Right lobe of liver (tissue), 6 donors: ENCODE measurements at regions not wholly inside any gene's neighbourhood (a gene's known extent, or its start where the extent isn't known, plus 50 kb on each side); places are given as distances from the start of the nearest gene placed in this dataset.

Experiments used
- ATAC-seq, 4 donors: fragments of 200-7000 bp; cut with Tn5 transposase; one replicate each; pipeline ENCODE4 v1.9.1; 2020; ENCODE audit warnings: mild to moderate bottlenecking in 4 of 4, moderate library complexity in 4 of 4
- DNase-seq, 3 donors: peaks; one replicate each; pipeline ENCODE4 v3.0.0-alpha.2; 2020
- H3K27ac ChIP-seq, 3 donors: fragments of 200-600 bp; one replicate each; pipeline ENCODE4 v1.8.0; 2022
- H3K27me3 ChIP-seq, 2 donors: fragments of 200-600 bp; one replicate each; pipeline ENCODE4 v1.8.0; 2022
- H3K36me3 ChIP-seq, 4 donors: fragments of 200-600 bp; sonication (generic) in 1 of 4; one replicate each; pipeline versions ENCODE4 v1.5.1 to v1.8.0; 2017 to 2022; ENCODE audit warnings: control low read depth in 1 of 4
- H3K4me1 ChIP-seq, 4 donors: fragments of 200-600 bp; sonication (generic) in 1 of 4; one replicate each; pipeline versions ENCODE4 v1.5.1 to v1.8.0; 2017 to 2022; ENCODE audit warnings: control low read depth in 1 of 4
- H3K4me3 ChIP-seq, 3 donors: fragments of 200-600 bp; one replicate each; pipeline ENCODE4 v1.8.0; 2022
- H3K9me3 ChIP-seq, 4 donors: fragments of 200-600 bp; sonication (generic) in 1 of 4; one replicate each; pipeline versions ENCODE4 v1.5.1 to v1.8.0; 2017 to 2022; ENCODE audit warnings: control low read depth in 1 of 4
- POLR2A ChIP-seq: fragments of 450-650 bp; IDR thresholded peaks from one replicate; pipeline ENCODE4 v1.6.1; 2017; ENCODE audit warnings: antibody characterized with exemption, mild to moderate bottlenecking
- WGBS: methylation state at CpG from one replicate; pipeline ENCODE4 v1.1.6; 2018; ENCODE audit warnings: low coverage, low lambda C conversion rate; ENCODE audit not compliant: insufficient coverage; ENCODE audit errors: missing lambda C conversion rate; 5-methylcytosine and 5-hydroxymethylcytosine counted together
- intact Hi-C, 2 donors: fragments of 100-400 bp; cut with DNase I; formaldehyde crosslinking; loops; one replicate each; pipeline versions ENCODE4 v1.11.2 to v1.14.1; 2022
- TF ChIP-seq, protein P1 (sequence below), 4 donors: fragments of 200-600 bp in 3 of 4; fragments of 450-650 bp in 1 of 4; IDR thresholded peaks; one replicate each; pipeline versions ENCODE4 v1.5.1 to v1.8.0; 2016 to 2022; ENCODE audit warnings: antibody characterized with exemption in 4 of 4, mild to moderate bottlenecking in 2 of 4
- donor health status: DM: no; HTN: yes; CAD: no.
- donor health status: DM: no; HTN: no; CAD: no.
- donor health status: DM: no; HTN: no; CAD: no.
- donor health status: DM: no; HTN: yes; CAD: no.
- donor health status: DM: no; HTN: yes; CAD: no.

DNA sequence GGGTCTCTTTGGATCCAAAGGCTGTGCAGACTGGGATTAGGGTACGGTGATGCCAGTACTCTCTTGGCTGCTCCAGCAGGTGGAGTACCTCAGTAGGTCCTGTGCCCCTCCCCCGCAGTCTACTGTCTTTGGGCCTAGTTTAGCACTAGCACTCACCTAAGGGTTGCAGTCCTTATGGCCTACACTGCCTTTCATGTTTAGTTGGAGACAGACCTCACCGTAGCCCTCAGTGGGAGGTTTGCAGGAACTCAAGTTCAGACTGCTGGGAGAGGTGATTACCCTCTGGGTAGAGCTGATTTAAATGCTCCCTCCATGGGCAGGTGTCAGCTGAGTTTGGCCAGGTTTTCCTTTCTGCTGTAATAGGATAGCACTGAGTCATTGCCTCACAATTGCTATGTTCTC, 210.8 kb upstream of the TMEM196 start:
- no peaks in the 10 kb centered on the region for H3K4me1 ChIP-seq
- intact Hi-C loops: no loop called here
- ATAC-seq: no peak
- H3K9me3 ChIP-seq: no peaks in the 10 kb centered on the region
- H3K36me3 ChIP-seq: no peaks in the 10 kb centered on the region
- DNase-seq: no peak
- TF ChIP-seq, protein P1, sequence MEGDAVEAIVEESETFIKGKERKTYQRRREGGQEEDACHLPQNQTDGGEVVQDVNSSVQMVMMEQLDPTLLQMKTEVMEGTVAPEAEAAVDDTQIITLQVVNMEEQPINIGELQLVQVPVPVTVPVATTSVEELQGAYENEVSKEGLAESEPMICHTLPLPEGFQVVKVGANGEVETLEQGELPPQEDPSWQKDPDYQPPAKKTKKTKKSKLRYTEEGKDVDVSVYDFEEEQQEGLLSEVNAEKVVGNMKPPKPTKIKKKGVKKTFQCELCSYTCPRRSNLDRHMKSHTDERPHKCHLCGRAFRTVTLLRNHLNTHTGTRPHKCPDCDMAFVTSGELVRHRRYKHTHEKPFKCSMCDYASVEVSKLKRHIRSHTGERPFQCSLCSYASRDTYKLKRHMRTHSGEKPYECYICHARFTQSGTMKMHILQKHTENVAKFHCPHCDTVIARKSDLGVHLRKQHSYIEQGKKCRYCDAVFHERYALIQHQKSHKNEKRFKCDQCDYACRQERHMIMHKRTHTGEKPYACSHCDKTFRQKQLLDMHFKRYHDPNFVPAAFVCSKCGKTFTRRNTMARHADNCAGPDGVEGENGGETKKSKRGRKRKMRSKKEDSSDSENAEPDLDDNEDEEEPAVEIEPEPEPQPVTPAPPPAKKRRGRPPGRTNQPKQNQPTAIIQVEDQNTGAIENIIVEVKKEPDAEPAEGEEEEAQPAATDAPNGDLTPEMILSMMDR (IDR thresholded peaks at IDR 0.05): no peak
- TF ChIP-seq POLR2A: no peak
- H3K4me3 ChIP-seq: no peak overlapping the region
- 80% methylated on average over 1 of the region's 3 CpGs for WGBS
- no peak overlapping the region for H3K27ac ChIP-seq
- H3K27me3 ChIP-seq: no peaks in the 10 kb centered on the region

DNA sequence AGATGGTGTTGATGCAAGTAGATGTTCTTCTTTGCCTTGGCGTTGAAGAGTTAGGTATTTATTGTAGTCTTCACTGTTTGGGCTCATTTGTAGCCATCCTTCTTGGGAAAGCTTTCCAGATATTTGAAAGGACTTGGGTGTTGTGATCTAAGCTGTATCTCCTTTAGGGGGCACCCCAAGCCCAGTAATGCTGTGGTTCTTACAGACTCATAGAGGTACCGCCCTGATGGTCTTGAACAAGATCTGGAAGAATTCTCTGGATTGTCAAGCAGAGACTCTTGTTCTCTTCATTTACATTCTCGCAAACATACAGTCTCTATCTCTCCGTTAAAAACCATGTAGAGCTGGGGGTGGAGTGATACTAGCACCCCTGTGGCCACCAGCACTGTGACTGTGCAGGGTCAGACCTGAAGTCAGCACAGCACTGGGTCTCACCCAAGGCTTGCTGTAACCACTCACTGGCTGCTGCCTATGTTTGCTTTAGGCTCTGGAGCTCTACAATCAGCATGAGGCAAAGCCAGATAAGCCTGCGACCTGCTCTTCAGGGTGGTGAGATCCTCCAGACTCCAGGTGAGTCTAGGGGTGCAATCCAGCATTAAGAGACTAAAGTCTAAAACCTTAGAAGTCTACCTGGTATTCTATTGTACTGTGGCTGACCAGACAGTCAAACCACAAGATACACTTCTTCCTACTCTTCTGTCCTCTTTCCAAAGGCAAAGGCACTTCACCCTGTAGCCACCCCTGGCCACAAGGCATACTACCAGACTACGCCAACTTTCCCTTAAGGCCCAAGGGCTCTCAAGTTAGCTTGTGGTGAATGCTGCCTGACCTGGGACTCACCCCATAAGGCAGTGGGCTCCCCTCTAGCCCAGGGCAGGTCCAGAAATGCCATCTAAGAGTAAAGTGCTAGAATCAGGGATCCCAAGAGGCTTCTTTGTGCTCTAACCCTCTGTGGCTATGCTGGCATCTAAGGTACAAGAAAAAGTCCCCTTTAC, 209.7 kb upstream of the TMEM196 start:
- intact Hi-C loops: no loop called here
- no peaks in the 10 kb centered on the region for H3K9me3 ChIP-seq
- H3K27me3 ChIP-seq: no peaks in the 10 kb centered on the region
- DNase-seq: no peak
- TF ChIP-seq POLR2A: no peak
- TF ChIP-seq, protein P1 (IDR thresholded peaks at IDR 0.05): peak in 2 of 4 donors; percentile 6 to 20
- no peaks in the 10 kb centered on the region for H3K36me3 ChIP-seq
- H3K4me3 ChIP-seq: no peak overlapping the region
- no peaks in the 10 kb centered on the region for H3K4me1 ChIP-seq
- H3K27ac ChIP-seq: no peak overlapping the region
- ATAC-seq: no peak
- 42% methylated on average over 4 of the region's 6 CpGs for WGBS

DNA sequence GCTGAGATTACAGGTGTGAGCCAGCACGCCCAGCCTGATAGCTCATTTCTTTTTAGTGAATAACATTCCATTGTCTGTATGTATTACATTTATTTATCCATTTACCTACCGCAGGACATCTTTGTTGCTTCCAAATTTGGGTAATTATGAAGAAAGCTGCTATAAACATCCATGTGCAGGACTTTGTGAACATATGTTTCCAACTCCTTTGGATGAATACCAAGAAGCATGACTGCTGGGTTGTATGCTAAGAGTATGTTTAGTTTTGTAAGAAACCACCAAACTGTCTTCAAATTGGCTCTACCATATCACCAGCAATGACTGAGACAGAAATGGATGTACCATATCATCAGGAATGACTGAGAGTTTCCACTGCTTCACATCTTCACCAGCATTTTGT, 200.2 kb upstream of the TMEM196 start:
- TF ChIP-seq, protein P1 (IDR thresholded peaks at IDR 0.05): no peak
- TF ChIP-seq POLR2A: no peak
- Histone ChIP-seq H3K4me3 (no peak overlapping the region), H3K4me1 (peaks cover 0 to 6% (median 0%) of the 10 kb centered on the region in 4 donors), H3K9me3 (no peaks in the 10 kb centered on the region), H3K27ac (no peak overlapping the region), H3K36me3 (no peaks in the 10 kb centered on the region), H3K27me3 (no peaks in the 10 kb centered on the region)
- intact Hi-C loops: no loop called here
- ATAC-seq: no peak
- WGBS: 49% methylated on average over 2 of the region's 2 CpGs
- no peak for DNase-seq

DNA sequence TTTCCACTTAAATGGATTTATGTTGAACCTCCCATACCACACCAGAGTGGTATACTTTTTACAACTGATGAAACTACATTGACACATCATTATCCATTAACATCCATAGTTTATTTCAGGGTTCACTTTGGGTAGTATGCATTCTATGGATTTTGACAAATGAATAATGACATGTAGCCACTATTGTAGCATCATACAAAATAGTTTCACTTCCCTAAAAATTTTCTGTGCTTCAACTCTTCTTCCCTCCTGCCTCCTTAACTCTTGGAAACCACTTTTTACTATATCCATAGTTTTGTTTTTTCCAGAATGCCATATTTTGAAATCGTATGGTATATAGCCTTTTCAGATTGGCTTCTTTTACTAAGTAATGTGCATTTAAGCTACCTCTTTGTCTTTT, 199.5 kb upstream of the TMEM196 start:
- Histone ChIP-seq H3K4me1 (peaks cover 0 to 6% (median 0%) of the 10 kb centered on the region in 4 donors), H3K27ac (no peak overlapping the region), H3K4me3 (no peak overlapping the region), H3K9me3 (no peaks in the 10 kb centered on the region), H3K36me3 (no peaks in the 10 kb centered on the region), H3K27me3 (no peaks in the 10 kb centered on the region)
- ATAC-seq (no peak), DNase-seq (no peak)
- intact Hi-C loops: no loop called here
- TF ChIP-seq, protein P1 (IDR thresholded peaks at IDR 0.05): no peak
- no peak for TF ChIP-seq POLR2A
- 47% methylated on average over 1 of the region's 1 CpG for WGBS
